Epidermal melanocyte (primary cell): ENCODE measurements at regions not wholly inside any gene's neighbourhood (a gene's known extent, or its start where the extent isn't known, plus 50 kb on each side); places are given as distances from the start of the nearest gene placed in this dataset.

Source experiments
- DNase-seq: peaks from one replicate; pipeline ENCODE4 v3.0.0; 2011; ENCODE audit warnings: low spot score; ENCODE audit not compliant: insufficient read length

GRCh38 chrX:39437670-39438441 lies 636.6 kb downstream of the MID1IP1 start:
- DNase-seq: no peak

- DNase-seq: no peak
These were observed 637.6 kb downstream of the MID1IP1 start for GRCh38 chrX:39438603-39439602.

GRCh38 chrX:39439906-39440798 lies 638.9 kb downstream of the MID1IP1 start:
- no peak for DNase-seq

- DNase-seq: no peak
These were observed 639.6 kb downstream of the MID1IP1 start for GRCh38 chrX:39440799-39441284.

GRCh38 chrX:39442332-39442731 lies 641.1 kb downstream of the MID1IP1 start:
- no peak for DNase-seq

- no peak for DNase-seq
These were observed 642.0 kb downstream of the MID1IP1 start for GRCh38 chrX:39443240-39443639.

- DNase-seq: no peak
These were observed 644.1 kb downstream of the MID1IP1 start for GRCh38 chrX:39445336-39445735.

- DNase-seq: no peak
These were observed 648.1 kb downstream of the MID1IP1 start for GRCh38 chrX:39449352-39449751.

GRCh38 chrX:39450234-39450977 lies 647.4 kb downstream of the BCOR start:
- DNase-seq: no peak

- no peak for DNase-seq
These were observed 646.7 kb downstream of the BCOR start for GRCh38 chrX:39451046-39451445.

GRCh38 chrX:39452401-39452800 lies 645.4 kb downstream of the BCOR start:
- DNase-seq: no peak

- DNase-seq: no peak
These were observed 643.7 kb downstream of the BCOR start for GRCh38 chrX:39453889-39454621.

GRCh38 chrX:39456894-39457604 lies 640.7 kb downstream of the BCOR start:
- no peak for DNase-seq

GRCh38 chrX:39458779-39459178 lies 639.0 kb downstream of the BCOR start:
- no peak for DNase-seq

GRCh38 chrX:39459204-39459603 lies 638.6 kb downstream of the BCOR start:
- DNase-seq: no peak

GRCh38 chrX:39459952-39460351 lies 637.8 kb downstream of the BCOR start:
- no peak for DNase-seq

- no peak for DNase-seq
These were observed 637.3 kb downstream of the BCOR start for GRCh38 chrX:39460499-39460898.

- DNase-seq: no peak
These were observed 634.9 kb downstream of the BCOR start for GRCh38 chrX:39462835-39463234.

GRCh38 chrX:39464253-39464652 lies 633.5 kb downstream of the BCOR start:
- no peak for DNase-seq
